Neural cell (in vitro differentiated cells): ENCODE measurements at regions not wholly inside any gene's neighbourhood (a gene's known extent, or its start where the extent isn't known, plus 50 kb on each side); places are given as distances from the start of the nearest gene placed in this dataset.

Experiments
- EP300 ChIP-seq: fragments of 450-650 bp; conservative IDR thresholded peaks from 2 replicates; pipeline ENCODE4 v1.6.1; 2014; ENCODE audit warnings: antibody characterized with exemption, mild to moderate bottlenecking, moderate library complexity; ENCODE audit not compliant: poor library complexity, severe bottlenecking
- EZH2 ChIP-seq: fragments of 200-600, 300-800 bp; shearing (Covaris generic), sonication (generic); IDR thresholded peaks from 2 replicates; pipeline ENCODE4 v1.6.1; 2014; ENCODE audit warnings: antibody characterized with exemption, low read length, borderline replicate concordance, mild to moderate bottlenecking; ENCODE audit not compliant: insufficient read depth, poor library complexity, severe bottlenecking
- MXI1 ChIP-seq: fragments of 450-650 bp; conservative IDR thresholded peaks from 2 replicates; pipeline ENCODE4 v1.6.1; 2014; ENCODE audit warnings: antibody characterized with exemption, mild to moderate bottlenecking; ENCODE audit not compliant: poor library complexity, severe bottlenecking
- POLR2AphosphoS5 ChIP-seq: IDR thresholded peaks from 2 replicates; pipeline ENCODE4 v1.6.1; 2012
- RAD21 ChIP-seq: fragments of 450-650 bp; conservative IDR thresholded peaks from 2 replicates; pipeline ENCODE4 v1.6.1; 2014; ENCODE audit warnings: antibody characterized with exemption, mild to moderate bottlenecking, moderate library complexity
- REST ChIP-seq: IDR thresholded peaks from 2 replicates; pipeline ENCODE4 v1.6.1; 2012; ENCODE audit warnings: borderline replicate concordance
- SMC3 ChIP-seq: fragments of 450-650 bp; conservative IDR thresholded peaks from 2 replicates; pipeline ENCODE4 v1.6.1; 2014; ENCODE audit warnings: antibody characterized with exemption, mild to moderate bottlenecking, moderate library complexity; ENCODE audit not compliant: poor library complexity
- TAF1 ChIP-seq: IDR thresholded peaks from 2 replicates; pipeline ENCODE4 v1.6.1; 2012; ENCODE audit warnings: low read depth
- TF ChIP-seq, protein P1 (sequence below): fragments of 450-650 bp; IDR thresholded peaks from 2 replicates; pipeline ENCODE4 v1.5.1; 2014; ENCODE audit warnings: antibody characterized with exemption, mild to moderate bottlenecking, moderate library complexity; ENCODE audit not compliant: poor library complexity, severe bottlenecking

DNA sequence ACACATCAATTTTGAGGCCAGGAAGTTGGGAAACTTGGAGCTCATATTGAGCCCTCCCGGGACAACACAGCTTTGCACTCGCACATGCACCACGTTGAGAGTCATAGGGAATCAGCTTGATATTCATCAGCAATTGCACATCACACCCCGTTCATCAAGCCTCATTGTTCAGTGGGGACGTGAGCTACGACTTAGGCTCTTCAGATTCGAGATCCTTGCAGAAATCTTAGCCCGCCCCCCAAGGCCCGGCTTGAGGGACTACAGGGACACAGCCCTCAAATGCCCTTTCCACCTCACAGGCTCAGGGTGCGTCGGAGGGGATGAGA, 93.0 kb upstream of the MAFB start:
- TF ChIP-seq, protein P1, sequence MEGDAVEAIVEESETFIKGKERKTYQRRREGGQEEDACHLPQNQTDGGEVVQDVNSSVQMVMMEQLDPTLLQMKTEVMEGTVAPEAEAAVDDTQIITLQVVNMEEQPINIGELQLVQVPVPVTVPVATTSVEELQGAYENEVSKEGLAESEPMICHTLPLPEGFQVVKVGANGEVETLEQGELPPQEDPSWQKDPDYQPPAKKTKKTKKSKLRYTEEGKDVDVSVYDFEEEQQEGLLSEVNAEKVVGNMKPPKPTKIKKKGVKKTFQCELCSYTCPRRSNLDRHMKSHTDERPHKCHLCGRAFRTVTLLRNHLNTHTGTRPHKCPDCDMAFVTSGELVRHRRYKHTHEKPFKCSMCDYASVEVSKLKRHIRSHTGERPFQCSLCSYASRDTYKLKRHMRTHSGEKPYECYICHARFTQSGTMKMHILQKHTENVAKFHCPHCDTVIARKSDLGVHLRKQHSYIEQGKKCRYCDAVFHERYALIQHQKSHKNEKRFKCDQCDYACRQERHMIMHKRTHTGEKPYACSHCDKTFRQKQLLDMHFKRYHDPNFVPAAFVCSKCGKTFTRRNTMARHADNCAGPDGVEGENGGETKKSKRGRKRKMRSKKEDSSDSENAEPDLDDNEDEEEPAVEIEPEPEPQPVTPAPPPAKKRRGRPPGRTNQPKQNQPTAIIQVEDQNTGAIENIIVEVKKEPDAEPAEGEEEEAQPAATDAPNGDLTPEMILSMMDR = no peak
- TF ChIP-seq EP300 (no peak), POLR2AphosphoS5 (no peak), RAD21 (no peak), EZH2 (no peak), TAF1 (no peak), REST (no peak), MXI1 (no peak), SMC3 (no peak)
